HG02884 (cell line): ENCODE measurements at regions not wholly inside any gene's neighbourhood (a gene's known extent, or its start where the extent isn't known, plus 50 kb on each side); places are given as distances from the start of the nearest gene placed in this dataset.
A peak's percentile ranks its signal among the peaks of the same experiment; 100 is the strongest.
"Not testable (repeated sequence)": the region's sequence is repeated elsewhere in the genome, so short reads cannot be mapped to it uniquely, and the experiment has no call there.

Experiments used
- ATAC-seq: cut with Tn5 transposase; IDR thresholded peaks from one replicate; pipeline ENCODE4 v1.9.1; 2021; ENCODE audit warnings: mild to moderate bottlenecking, moderate library complexity; ENCODE audit not compliant: unreplicated experiment

DNA sequence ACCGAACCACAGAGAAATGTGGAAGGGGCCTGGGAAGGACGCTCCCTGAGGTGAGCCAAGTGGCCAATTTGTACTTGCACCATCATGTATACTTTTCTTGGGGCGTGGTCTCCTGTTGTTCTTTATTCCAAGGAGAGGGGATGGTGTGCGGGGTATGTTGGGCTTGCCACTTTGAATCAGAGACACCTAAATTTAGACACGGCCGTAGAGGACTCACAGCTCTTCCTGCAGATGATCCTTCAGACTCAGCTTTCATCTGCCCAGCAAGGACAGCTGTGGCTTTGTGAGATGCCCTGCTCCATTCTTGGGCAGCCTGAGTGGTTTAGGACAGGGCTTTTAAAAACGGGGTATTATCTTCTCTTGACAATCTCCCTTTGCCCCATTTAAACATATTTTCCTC lies 473.2 kb downstream of the REEP3 start:
- no peak for ATAC-seq

DNA sequence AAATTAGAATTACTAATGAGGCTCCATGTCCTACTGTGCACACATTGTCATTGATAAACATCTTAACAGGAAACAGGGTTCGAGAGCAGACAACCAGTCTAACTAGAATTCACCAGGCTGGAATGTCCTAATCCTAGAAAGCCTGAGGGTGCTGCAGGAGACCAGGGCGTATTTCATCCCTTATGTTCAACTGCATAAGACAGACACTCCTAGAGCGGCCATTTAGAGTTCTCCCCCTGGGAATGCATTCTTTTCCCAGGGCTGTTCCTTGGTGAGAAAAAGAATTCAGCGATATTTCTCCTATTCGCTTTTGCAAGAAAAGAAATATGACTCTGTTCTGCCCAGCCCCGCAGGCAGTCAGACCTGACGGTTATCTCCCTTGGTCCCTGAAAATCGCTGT lies 486.0 kb downstream of the REEP3 start:
- no peak for ATAC-seq

DNA sequence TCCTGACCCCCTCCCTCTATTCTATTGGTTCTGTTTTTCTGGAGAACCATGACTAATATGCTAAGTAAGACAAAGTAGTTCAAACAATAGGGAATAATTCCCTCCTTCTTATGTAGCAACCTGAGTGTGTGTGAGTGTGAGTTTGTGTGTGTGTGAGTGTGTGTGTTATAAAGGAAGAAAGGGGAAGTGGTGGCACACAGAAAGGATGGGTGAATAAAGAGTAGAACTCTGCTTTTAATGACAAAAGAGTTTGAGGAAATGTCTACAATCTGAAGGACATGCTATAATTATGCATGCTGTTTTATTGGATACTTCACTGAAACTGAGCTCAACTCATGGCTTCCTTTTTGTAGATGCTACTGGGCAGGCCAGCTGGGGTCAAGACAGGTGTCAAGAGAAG lies 489.5 kb downstream of the REEP3 start:
- no peak for ATAC-seq

DNA sequence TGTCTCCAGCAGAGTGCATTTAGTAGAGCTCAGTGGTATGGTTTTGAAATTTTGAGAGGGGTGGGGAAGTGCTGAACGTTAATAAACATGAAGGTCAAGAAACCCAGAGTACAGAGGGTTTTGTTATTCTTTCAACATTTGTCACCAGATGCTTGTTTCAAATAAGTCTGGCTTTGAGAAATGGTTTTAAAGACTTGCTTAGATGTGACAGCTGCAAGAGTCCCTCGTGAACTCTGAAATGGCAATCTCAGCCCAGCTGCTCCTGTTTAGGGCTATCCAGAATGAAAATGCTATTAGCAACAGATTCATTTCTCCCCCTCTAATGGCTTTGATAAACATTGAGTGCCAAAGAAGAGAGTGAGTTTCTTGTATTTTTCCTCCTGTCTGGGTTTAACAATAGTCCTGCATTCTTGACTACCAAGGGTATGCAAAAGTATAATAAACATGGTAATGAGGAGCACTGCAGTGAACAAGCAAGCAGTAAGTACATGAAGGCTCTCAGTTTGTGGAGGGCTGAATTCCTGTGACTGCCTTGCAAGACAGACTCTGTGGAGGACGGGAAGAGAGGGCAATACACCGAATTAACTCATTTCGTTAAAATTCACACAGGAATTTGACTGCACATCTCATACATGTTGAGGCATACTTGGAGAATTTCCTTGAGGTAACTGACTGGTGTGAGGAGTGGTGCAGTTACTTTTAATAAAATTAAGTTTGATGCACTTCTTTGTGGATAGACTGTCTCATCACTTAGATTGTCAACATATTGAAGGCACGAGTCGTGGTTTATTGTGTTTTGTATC lies 490.9 kb downstream of the REEP3 start:
- no peak for ATAC-seq

DNA sequence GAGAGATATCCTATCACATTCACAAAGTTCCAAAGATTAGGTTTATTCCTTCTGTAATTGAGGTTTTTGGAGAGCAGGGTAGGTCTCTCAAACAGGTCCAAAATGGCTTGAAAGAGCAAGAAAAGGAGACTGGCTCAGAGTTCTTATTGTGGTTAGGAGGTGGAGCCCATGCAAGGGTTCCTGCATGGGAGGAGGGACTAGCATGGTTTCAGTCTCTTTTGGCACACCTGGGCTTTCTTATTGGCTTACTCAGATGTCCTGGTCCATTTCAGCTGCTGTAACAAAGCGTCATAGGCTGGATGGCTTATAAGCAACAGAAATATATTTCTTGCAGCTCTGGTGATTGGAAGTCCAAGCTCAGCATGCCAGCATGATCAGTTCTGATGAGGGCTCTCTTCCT lies 493.1 kb downstream of the REEP3 start:
- no peak for ATAC-seq

DNA sequence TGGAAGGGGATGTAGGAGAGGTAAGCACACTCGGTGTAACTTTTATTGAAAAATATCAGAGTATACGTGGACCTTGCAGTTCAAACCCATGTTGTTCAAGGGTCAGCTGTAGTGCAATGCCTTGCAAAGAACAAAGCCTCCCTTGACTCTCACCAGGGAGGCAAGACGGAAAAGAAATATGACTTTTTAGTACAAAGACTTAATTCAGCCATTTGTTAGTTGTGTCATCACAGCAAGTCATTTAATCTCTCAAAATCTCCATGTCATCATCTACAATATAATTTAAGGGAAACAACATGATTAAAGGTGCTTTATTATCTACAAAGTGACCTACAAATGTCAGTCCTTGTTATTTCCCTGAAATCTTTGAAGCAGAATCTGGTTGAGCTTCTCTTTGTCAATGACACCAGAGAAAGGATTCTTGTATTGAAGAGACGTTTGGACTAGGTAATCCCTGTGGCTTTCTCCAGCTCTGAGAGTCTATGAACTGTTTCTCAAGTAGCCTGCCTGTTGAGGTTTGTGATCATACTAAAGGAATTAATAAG lies 502.8 kb downstream of the REEP3 start:
- ATAC-seq: no peak

DNA sequence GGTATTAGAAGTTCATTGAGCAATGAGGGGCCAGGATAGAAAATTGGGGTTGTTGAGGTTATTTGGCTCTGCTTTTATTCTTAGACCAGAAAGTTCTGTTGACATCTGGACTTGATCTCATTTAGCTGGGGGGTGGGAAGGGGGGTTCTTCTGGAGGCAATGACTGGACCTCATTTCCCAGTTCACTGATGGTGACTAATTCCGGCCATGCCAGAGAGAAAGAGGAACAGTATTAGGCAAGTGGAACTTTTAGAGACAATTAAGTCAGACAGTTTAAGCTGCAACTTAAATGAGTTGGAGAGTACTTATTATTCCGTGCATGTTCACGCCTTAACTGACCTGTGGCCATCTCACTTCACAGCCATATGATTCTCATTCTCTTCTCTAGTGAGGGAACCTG lies 512.5 kb downstream of the REEP3 start:
- no peak for ATAC-seq

DNA sequence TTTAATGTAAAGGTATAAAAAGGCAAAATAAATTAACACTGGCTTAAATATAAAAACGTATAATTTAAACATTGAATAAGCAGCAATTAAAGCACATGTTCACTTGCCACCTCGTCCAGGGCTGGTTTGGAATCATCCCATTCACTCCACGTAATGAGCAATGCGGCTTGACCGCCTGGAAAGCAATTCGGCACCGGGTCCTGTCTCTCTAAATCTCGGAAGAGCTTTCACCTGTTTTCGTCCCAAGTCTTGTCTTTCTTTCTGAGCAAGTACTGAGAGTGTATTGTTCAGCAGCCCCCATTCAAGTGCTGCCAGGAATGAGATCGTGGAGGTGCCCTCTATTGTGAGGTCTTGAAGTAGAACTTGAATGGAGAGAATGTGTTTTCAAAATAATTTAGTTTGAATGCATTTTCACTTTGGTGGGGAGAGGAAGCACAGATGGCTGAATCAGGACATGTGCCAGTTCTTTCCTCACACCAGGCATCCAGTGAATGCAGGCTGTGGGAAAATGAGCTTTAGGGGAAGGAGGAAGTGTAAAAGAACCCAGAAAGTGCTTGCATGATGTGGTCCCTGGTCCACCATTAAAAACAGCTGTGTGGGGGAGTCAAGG lies 515.2 kb downstream of the REEP3 start:
- no peak for ATAC-seq

DNA sequence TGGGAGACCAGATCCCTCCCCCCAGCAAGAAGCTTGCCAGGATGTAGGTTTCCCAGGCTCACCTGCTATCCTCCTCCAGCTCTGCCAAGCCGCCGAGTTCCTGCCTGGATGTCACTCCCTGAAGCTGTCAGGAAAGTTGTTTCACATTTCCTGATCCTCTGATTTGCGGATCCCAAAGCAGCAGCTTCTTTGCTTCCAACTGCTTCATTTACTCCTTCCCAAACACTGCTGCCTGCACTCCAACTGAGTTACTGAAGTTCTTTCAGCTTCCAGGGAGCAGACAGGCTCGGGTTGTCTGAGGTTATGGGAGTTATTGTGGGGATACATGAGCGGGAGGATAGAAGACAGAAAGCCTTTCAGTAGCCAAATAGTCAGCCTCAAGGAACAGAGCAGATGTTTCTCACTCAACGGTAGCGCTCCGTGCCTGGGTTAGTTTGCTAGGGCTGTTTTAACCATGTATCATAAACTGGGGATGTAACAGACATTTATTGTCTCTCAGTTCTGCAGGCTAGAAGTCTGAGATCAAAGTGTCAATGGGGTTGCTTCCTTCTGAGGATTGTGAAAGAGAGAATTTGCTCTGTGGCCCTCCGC lies 516.0 kb downstream of the REEP3 start:
- no peak for ATAC-seq

DNA sequence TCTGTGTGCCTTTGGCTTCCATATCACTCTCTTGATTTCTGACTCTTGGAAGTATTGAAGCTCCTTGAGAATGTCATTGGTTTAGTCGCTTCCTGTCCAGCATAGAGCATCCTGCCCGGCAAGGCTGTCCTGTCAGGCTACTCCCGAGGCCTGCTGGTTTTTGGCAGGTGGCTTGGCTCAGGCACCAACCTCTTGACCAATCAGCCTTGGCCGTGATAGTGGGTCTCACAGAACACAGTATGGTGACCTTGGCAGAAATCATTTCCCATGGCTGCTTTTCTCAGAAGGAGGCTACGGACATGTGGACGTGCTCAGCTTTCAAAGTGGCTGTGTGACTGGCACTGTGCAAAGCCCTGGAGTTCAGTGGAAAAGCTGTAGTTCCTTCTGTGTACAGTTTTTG lies 516.9 kb downstream of the REEP3 start:
- no peak for ATAC-seq

DNA sequence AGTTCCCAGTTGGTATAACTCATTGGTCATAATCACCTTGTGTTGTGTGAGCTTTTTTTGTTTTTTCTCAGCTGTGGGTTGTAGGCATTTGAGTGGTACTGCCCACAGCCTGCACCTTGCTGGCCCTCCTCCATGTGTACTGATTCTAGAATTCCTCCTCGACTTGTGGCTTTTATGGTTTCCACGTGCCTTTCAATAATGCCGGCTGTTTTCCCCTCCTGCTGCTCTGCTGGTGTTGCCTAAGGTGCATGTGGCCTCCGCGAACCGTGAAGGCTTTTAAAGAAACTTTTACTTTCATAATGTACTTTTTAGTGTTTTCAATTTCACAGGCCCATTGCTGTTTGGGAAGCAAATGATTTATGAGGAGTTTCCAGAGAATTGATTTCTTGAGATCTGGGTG lies 518.0 kb downstream of the REEP3 start:
- peak; percentile 39 for ATAC-seq

DNA sequence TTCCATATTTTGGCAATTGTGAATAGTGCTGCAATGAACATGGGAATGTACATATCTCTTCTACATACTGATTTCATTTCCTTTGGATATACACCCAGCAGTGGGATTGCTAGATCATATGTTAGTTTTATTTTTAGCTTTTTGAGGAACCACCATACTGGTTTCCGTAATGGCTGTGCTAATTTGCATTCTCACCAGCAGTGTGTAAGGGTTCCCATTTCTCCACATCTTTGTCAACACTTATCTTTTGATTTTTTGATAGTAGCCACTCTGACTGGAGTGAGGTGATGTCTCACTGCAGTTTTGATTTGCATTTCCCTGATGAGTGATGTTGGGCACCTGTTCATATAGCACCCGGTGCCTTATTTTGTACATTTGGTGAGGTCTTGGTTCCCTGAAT lies 519.6 kb downstream of the REEP3 start:
- ATAC-seq: peak; percentile 16

DNA sequence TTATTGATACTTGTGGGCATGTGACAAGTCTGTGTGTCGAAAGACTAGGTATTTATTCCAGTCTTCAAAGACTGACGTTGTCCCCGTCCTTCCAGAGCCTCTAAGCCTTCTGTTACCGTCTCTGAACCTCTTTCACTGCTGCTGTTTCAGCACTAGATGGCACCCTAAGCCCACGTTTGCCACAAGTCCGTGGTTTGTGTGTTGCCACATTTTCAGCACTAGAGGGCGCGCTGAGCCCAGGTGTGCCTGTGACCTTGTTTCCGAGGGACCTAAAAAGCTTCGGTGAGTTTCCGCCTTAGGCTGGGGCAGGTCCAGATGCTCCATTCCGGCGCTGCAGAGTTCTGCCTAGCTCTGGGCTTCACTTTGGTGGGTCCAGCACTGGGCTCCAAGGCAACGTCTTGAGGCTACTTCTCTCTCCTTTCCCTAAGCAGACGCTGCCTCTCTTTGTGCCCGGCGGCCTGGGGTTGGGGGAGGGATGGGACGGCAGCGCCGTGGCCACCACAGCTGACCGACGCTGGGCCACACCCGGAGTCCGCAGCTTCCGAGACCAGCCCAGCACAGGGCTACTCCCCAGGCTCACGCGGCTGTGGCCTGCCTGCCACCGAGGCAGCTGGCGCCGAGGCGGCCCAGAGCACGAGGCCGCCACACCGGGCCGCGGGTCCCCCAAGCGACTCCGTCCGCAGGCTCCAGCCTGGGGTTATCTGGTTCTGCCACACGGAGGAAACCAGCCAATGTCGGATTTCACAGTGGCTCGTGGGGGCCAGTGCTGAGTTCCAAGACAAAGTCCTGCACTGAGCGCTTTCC lies 520.2 kb downstream of the REEP3 start:
- ATAC-seq: peak; percentile 91

DNA sequence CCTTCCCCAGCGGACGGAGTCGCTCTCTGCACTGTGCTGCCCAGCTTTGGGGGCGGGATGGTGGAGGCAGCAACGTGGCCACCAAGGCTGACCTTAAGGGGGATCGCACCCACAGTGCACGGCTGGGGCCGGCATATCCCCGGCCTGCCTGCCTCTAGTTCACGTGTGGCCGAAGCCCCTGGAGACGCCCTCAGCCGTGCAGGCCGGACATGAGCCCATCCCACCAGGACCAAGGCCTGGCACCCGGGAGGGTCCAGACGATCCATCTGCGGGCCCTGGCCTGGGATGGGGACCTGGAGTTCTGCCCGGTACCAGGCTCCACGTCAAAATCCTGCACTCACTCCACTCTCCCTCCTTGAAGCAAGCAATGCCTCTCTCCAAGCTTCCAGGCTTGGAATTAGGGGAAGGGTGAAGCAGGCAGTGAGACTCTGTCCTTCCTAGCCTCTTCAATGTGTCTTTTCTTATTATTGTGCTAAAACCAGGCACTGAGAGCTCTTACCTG lies 520.8 kb downstream of the REEP3 start:
- ATAC-seq: no peak

DNA sequence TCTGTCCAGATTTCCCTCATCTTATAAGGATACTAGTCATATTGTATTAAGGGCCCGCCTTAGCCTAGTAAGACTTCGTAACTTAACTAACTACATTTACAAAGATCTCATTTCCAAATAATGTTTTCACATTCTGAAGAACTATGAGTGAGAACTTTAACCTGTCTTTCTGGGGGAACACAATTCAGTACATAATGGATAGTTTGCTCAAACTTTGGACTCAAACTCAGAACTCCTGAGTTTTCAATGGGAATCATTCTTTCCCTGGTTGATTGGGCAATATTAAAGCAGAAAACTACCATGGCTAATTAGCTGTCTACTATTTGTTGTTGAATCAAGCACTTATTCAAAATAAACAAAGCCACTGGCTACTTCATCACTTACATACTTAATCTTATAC lies 522.9 kb downstream of the REEP3 start:
- ATAC-seq: no peak

DNA sequence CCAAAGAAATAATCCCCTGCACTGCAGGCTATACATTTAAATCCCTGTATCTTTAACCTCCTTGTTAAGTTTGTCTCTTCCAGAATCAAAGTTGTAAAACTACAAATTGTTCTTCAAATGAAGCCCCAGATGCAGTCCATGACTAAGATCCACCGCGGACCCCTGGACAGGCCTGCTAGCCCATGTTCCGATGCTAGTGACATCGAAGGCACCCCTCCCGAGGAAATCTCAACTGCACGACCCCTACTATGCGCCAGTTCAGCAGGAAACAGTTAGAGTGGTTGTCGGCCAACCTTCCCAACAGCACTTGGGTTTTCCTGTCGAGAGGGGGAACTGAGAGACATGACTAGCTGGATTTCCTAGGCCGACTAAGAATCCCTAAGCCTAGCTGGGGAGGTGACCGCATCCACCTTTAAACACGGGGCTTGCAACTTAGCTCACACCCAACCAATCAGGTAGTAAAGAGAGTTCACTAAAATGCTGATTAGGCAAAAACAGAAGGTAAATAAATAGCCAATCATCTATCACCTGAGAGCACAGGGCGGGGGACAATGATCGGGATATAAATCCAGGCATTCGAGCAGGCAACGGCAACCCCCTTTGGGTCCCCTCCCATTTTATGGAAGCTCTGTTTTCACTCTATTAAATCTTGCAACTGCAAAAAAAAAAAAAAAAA lies 523.9 kb downstream of the REEP3 start:
- ATAC-seq: not testable (repeated sequence)

DNA sequence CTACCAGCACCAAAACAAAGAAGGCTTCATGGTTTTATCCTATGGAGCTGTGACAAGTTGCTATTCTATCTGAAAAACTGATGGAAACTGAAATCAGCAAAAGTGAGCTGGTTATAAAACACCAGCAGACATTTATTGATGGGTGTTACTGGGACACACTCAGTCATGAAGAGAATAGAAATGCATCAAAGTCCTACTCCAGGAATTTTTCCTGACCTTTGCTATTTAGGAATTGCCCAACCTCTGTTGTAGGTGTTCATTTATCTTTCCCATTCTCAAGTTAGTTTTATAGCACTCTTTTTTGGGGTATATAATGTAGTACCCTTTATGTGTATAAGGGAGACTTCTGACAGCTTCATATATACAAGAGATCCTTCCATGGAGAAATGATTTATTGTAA lies 533.2 kb downstream of the REEP3 start:
- ATAC-seq: no peak

DNA sequence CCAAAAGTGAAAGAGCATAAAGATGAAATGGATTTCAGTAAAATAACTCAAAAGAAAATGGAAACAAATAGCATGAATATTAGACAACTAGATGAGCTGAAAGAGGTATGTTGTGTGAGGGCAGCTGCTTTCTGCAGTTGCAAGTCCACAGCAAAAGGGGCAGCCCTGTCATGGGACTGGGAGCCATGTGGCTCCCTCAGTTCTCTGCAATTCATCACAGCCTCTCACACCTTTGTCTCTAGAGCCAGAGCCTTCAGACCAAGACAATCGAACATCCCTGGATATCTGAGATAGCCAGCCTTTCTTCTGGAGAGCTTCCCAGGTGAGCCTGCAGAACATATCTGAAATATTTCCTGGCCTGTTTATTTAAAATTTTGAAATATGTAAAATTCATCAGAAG lies 538.7 kb downstream of the REEP3 start:
- no peak for ATAC-seq

DNA sequence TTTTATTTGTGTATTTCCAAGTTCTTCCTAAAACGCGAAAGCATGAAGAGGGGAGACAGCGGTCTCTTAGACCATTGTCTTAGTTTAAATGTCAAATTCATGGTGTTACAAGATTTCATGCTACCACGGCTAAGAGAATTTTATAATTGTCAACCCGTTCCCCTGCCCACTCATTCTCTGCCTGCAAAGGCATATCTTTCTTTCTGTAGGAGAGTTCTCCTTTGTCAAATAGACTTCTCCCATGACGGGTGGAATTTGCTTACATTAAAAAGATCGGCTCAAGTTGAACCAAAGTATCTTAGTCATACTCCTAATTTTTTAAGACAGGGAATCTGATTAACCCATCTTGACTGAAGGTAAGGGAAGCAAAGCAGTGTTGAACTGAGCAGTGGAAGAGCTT lies 539.2 kb downstream of the REEP3 start:
- no peak for ATAC-seq

DNA sequence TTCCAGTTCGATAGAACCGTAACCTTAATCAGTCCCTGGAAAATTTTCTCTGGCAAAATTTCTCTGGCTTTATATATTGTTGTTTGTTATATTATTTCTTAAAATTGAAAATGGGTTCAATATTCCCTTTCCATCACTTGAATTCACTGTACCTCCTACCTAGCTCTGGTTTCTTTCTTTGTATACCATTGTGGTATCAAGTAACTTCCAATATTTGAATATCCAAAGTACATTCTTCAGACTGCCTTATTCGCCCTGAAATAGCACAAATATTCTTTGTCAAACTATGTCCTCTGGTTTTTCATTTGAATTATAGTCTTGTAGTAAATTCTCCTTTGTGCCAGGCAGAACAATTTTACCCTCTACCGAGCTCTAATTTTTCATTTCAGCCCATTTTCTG lies 541.6 kb downstream of the REEP3 start:
- ATAC-seq: no peak
